NCI-H2081 (cell line): ENCODE measurements at regions not wholly inside any gene's neighbourhood (a gene's known extent, or its start where the extent isn't known, plus 50 kb on each side); places are given as distances from the start of the nearest gene placed in this dataset.
"Not testable (repeated sequence)": the region's sequence is repeated elsewhere in the genome, so short reads cannot be mapped to it uniquely, and the experiment has no call there.

Source experiments
- DNase-seq, 2 experiments: peaks; one replicate each; lab custom pipeline; 2025; lab: John Stamatoyannopoulos, UW

GRCh38 chr10:52952391-52953055 lies 179.9 kb upstream of the MBL2 start:
- DNase-seq = no peak

GRCh38 chr10:52951824-52952223 lies 179.2 kb upstream of the MBL2 start:
- DNase-seq = peak; percentile 10 to 12

- DNase-seq = no peak
These were observed 178.0 kb upstream of the MBL2 start for GRCh38 chr10:52950578-52950977.

- no peak for DNase-seq
These were observed 177.3 kb upstream of the MBL2 start for GRCh38 chr10:52949899-52950298.

- no peak for DNase-seq
These were observed 173.9 kb upstream of the MBL2 start for GRCh38 chr10:52946486-52946885.

GRCh38 chr10:52945521-52945920 lies 172.9 kb upstream of the MBL2 start:
- not testable (repeated sequence) for DNase-seq

- DNase-seq = no peak
These were observed 168.3 kb upstream of the MBL2 start for GRCh38 chr10:52940921-52941320.

- DNase-seq = no peak
These were observed 167.3 kb upstream of the MBL2 start for GRCh38 chr10:52939894-52940293.

- DNase-seq = no peak
These were observed 161.2 kb upstream of the MBL2 start for GRCh38 chr10:52933748-52934147.

- DNase-seq = no peak
These were observed 155.1 kb upstream of the MBL2 start for GRCh38 chr10:52927678-52928077.

- no peak for DNase-seq
These were observed 150.9 kb upstream of the MBL2 start for GRCh38 chr10:52923520-52923919.

GRCh38 chr10:52918714-52919305 lies 146.2 kb upstream of the MBL2 start:
- DNase-seq = no peak

GRCh38 chr10:52915391-52915790 lies 142.8 kb upstream of the MBL2 start:
- no peak for DNase-seq

GRCh38 chr10:52911163-52911562 lies 138.6 kb upstream of the MBL2 start:
- no peak for DNase-seq

- no peak for DNase-seq
These were observed 135.9 kb upstream of the MBL2 start for GRCh38 chr10:52908478-52908877.

GRCh38 chr10:52906046-52906445 lies 133.5 kb upstream of the MBL2 start:
- DNase-seq = no peak

- DNase-seq = no peak
These were observed 130.9 kb upstream of the MBL2 start for GRCh38 chr10:52903397-52903938.

- no peak for DNase-seq
These were observed 128.0 kb upstream of the MBL2 start for GRCh38 chr10:52900593-52900992.

- DNase-seq = no peak
These were observed 124.6 kb upstream of the MBL2 start for GRCh38 chr10:52897162-52897561.

- DNase-seq = no peak
These were observed 122.5 kb upstream of the MBL2 start for GRCh38 chr10:52895059-52895458.

GRCh38 chr10:52890281-52890680 lies 117.7 kb upstream of the MBL2 start:
- no peak for DNase-seq

- no peak for DNase-seq
These were observed 117.0 kb upstream of the MBL2 start for GRCh38 chr10:52889611-52890010.

- peak; percentile 22 to 42 for DNase-seq
These were observed 111.7 kb upstream of the MBL2 start for GRCh38 chr10:52883996-52884871.
